Colonic mucosa (tissue), 4 donors: ENCODE measurements at regions not wholly inside any gene's neighbourhood (a gene's known extent, or its start where the extent isn't known, plus 50 kb on each side); places are given as distances from the start of the nearest gene placed in this dataset.

Experiments used
- DNase-seq: peaks from one replicate; pipeline ENCODE4 v3.0.0-alpha.2; 2020
- H3K27ac ChIP-seq: fragments of 200-600 bp; one replicate; pipeline ENCODE4 v1.8.0; 2021
- H3K27me3 ChIP-seq: fragments of 200-600 bp; one replicate; pipeline ENCODE4 v1.8.0; 2021
- H3K36me3 ChIP-seq: fragments of 200-600 bp; one replicate; pipeline ENCODE4 v1.8.0; 2021
- H3K4me1 ChIP-seq: fragments of 200-600 bp; one replicate; pipeline ENCODE4 v1.8.0; 2021; ENCODE audit warnings: mild to moderate bottlenecking
- H3K4me3 ChIP-seq: fragments of 200-600 bp; one replicate; pipeline ENCODE4 v1.8.0; 2021
- H3K9ac ChIP-seq, 2 donors: one replicate each; pipeline ENCODE4 v1.7.0; 2013; ENCODE audit warnings: control low read depth in 2 of 2, low read depth in 2 of 2, low read length in 2 of 2
- H3K9me3 ChIP-seq: fragments of 200-600 bp; one replicate; pipeline ENCODE4 v1.8.0; 2021
- CTCF ChIP-seq: fragments of 200-600 bp; IDR thresholded peaks from one replicate; pipeline ENCODE4 v1.8.0; 2022; ENCODE audit warnings: antibody characterized with exemption, mild to moderate bottlenecking
- intact Hi-C: fragments of 100-400 bp; cut with DNase I; formaldehyde crosslinking; loops from one replicate; pipeline ENCODE4 v1.14.1; 2022
- donor health status: healthy.
- donor health status: DM: no; HTN: no; CAD: no.
- donor health status: DM: no; HTN: no; CAD: no.

- Histone ChIP-seq H3K27ac (no peak overlapping the region), H3K36me3 (no peaks in the 10 kb centered on the region), H3K9ac (no peak overlapping the region), H3K4me1 (no peaks in the 10 kb centered on the region), H3K4me3 (no peak overlapping the region), H3K9me3 (no peaks in the 10 kb centered on the region), H3K27me3 (no peaks in the 10 kb centered on the region)
- DNase-seq, result no peak
- no peak for TF ChIP-seq CTCF
- intact Hi-C loops, result no loop called here
Measured at GRCh38 chr5:124877501-124878146, 131.2 kb upstream of the ZNF608 start.

GRCh38 chr5:124878583-124879342 lies 132.3 kb upstream of the ZNF608 start:
- no peak for TF ChIP-seq CTCF
- H3K4me1 ChIP-seq, result no peaks in the 10 kb centered on the region
- no peaks in the 10 kb centered on the region for H3K27me3 ChIP-seq
- intact Hi-C loops, result no loop called here
- no peaks in the 10 kb centered on the region for H3K9me3 ChIP-seq
- H3K9ac ChIP-seq, result no peak overlapping the region
- no peak overlapping the region for H3K27ac ChIP-seq
- DNase-seq, result no peak
- H3K36me3 ChIP-seq, result no peaks in the 10 kb centered on the region
- no peak overlapping the region for H3K4me3 ChIP-seq

- H3K9me3 ChIP-seq, result no peaks in the 10 kb centered on the region
- DNase-seq, result peak; percentile 36
- no peak for TF ChIP-seq CTCF
- intact Hi-C loops, result no loop called here
- H3K27me3 ChIP-seq, result no peaks in the 10 kb centered on the region
- H3K9ac ChIP-seq, result no peak overlapping the region
- no peaks in the 10 kb centered on the region for H3K36me3 ChIP-seq
- no peaks in the 10 kb centered on the region for H3K4me1 ChIP-seq
- H3K4me3 ChIP-seq, result no peak overlapping the region
- H3K27ac ChIP-seq, result no peak overlapping the region
Measured at GRCh38 chr5:124880903-124881697, 134.7 kb upstream of the ZNF608 start.

GRCh38 chr5:124883681-124884080 lies 137.2 kb upstream of the ZNF608 start:
- H3K9ac ChIP-seq, result no peak overlapping the region
- no peaks in the 10 kb centered on the region for H3K36me3 ChIP-seq
- no peak for DNase-seq
- no peak overlapping the region for H3K4me3 ChIP-seq
- intact Hi-C loops, result no loop called here
- H3K27me3 ChIP-seq, result no peaks in the 10 kb centered on the region
- H3K27ac ChIP-seq, result no peak overlapping the region
- no peak for TF ChIP-seq CTCF
- no peaks in the 10 kb centered on the region for H3K4me1 ChIP-seq
- no peaks in the 10 kb centered on the region for H3K9me3 ChIP-seq

- TF ChIP-seq CTCF, result no peak
- no peak for DNase-seq
- H3K4me1 ChIP-seq, result no peaks in the 10 kb centered on the region
- intact Hi-C loops, result no loop called here
- no peak overlapping the region for H3K27ac ChIP-seq
- H3K9ac ChIP-seq, result no peak overlapping the region
- no peak overlapping the region for H3K4me3 ChIP-seq
- H3K9me3 ChIP-seq, result no peaks in the 10 kb centered on the region
- no peaks in the 10 kb centered on the region for H3K36me3 ChIP-seq
- no peaks in the 10 kb centered on the region for H3K27me3 ChIP-seq
Measured at GRCh38 chr5:124884114-124884513, 137.7 kb upstream of the ZNF608 start.
